ENCODE measurements at regions not wholly inside any gene's neighbourhood (a gene's known extent, or its start where the extent isn't known, plus 50 kb on each side); places are given as distances from the start of the nearest gene placed in this dataset.

GRCh38 chr10:36336315-36336714 is 694.2 kb upstream of the FZD8 start:
- TF ChIP-seq CTCF (IDR thresholded peaks at IDR 0.05) (no peak), POLR2A (IDR thresholded peaks at IDR 0.05) (no peak)

Data from upper lobe of left lung (tissue), 4 donors.